ENCODE measurements at regions not wholly inside any gene's neighbourhood (a gene's known extent, or its start where the extent isn't known, plus 50 kb on each side); places are given as distances from the start of the nearest gene placed in this dataset.

DNA sequence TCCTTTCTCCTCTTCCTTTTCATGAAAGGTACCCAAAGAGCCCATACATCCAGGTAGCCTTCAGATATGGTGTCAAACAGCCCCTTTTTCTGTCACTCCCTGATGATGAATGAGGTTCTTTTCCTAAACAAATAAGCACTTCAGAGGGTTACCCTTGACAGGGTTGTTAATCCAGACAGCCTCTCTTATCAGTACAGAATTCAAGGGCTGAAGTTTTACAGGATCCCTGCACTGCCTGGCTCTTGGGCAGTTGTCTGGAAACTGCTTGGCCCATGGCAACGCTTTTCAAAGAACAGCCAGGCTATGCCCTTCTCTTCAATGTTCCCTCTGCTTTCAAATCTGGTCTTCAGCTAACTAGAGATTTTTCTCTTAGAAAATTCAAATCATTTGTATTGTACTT is 352.6 kb upstream of the FAM241A start:
- no peak overlapping the region for H3K14ac ChIP-seq (ENCODE audit: insufficient read length)
- no peak overlapping the region for H2BK120ac ChIP-seq (replicated peaks; ENCODE audit: low read depth, low read length)
- H2AFZ ChIP-seq (ENCODE audit: low read length): no peak overlapping the region
- H2BK15ac ChIP-seq (ENCODE audit: low read length): no peak overlapping the region
- H4K5ac ChIP-seq (ENCODE audit: insufficient read length, low read depth, low read length): no peak overlapping the region
- DNase-seq (ENCODE audit: low read depth in 1 of 2, low spot score in 2 of 2): no peak
- no peak overlapping the region for H2AK5ac ChIP-seq (ENCODE audit: low read depth, low read length)
- no peak overlapping the region for H4K91ac ChIP-seq (replicated peaks; ENCODE audit: insufficient read length, low read length)
- H3K56ac ChIP-seq (replicated peaks; ENCODE audit: insufficient read length, low read depth, low read length): no peak overlapping the region
- WGBS, 2 experiments (ENCODE audit: extremely low coverage in 1 of 2, insufficient coverage in 1 of 2, insufficient read length in 1 of 2, insufficient replicate concordance in 2 of 2, low coverage in 1 of 2, low lambda C conversion rate in 2 of 2, missing lambda C conversion rate in 1 of 2): 100% methylated on average over 1 of the region's 1 CpG; no CpG with 5 or more reads in 1 of the 2 experiments
- no peak for FAIRE-seq
- H3K4ac ChIP-seq (replicated peaks; ENCODE audit: insufficient read length, low read depth, low read length): no peak overlapping the region
- no peak overlapping the region for H3K4me3 ChIP-seq (ENCODE audit: extremely low read depth in 1 of 4, insufficient read depth in 2 of 4, low read depth in 3 of 4, low read length in 4 of 4)
- ChIA-PET POLR2A (ENCODE audit: partially characterized antibody) (no interaction called here), CTCF (ENCODE audit: partially characterized antibody) (interaction anchor here (0.6 to 1.5 kb wide), 4 partner anchors 122 to 218 kb away, joined by 3 to 4 read pairs (median 3); no protein-coding TSS in a partner anchor)
- no peaks in the 10 kb centered on the region for H4K20me1 ChIP-seq (replicated peaks in 1 of 2; ENCODE audit: control insufficient read depth in 1 of 2, insufficient read depth in 2 of 2, low read length in 2 of 2)
- no peak overlapping the region for H3K23ac ChIP-seq (ENCODE audit: insufficient read length)
- H3K4me1 ChIP-seq (replicated peaks in 1 of 4; ENCODE audit: control insufficient read depth in 3 of 4, insufficient read depth in 4 of 4, low read length in 3 of 4): peaks cover 0 to 9% (median 1%) of the 10 kb centered on the region in 4 experiments; a peak in 3 of 7 replicates
- H2BK5ac ChIP-seq (ENCODE audit: low read depth, low read length): no peak overlapping the region
- H3K27ac ChIP-seq (ENCODE audit: low read depth, low read length): no peak overlapping the region
- no peak overlapping the region for H2BK12ac ChIP-seq (ENCODE audit: low read depth, low read length)
- no peak overlapping the region for H3K9ac ChIP-seq (replicated peaks in 1 of 4; ENCODE audit: extremely low read depth in 1 of 4, low read depth in 3 of 4, low read length in 3 of 4)
- no peaks in the 10 kb centered on the region for H3K79me1 ChIP-seq (ENCODE audit: low read depth, low read length)
- peaks cover 0 to 3% (median 1%) of the 10 kb centered on the region in 4 experiments; a peak in 4 of 7 replicates for H3K27me3 ChIP-seq (replicated peaks in 1 of 4; ENCODE audit: control insufficient read depth in 3 of 4, extremely low read depth in 1 of 4, insufficient read depth in 3 of 4, low read length in 3 of 4)
- no peaks in the 10 kb centered on the region for H3K79me2 ChIP-seq (ENCODE audit: control insufficient read depth in 1 of 2, insufficient read depth in 2 of 2, low read length in 2 of 2)
- no peak overlapping the region for H3K18ac ChIP-seq (ENCODE audit: extremely low read depth, low read length)
- H4K8ac ChIP-seq (ENCODE audit: extremely low read depth, insufficient read depth, low read length): no peak overlapping the region
- no peaks in the 10 kb centered on the region for H3K36me3 ChIP-seq (ENCODE audit: control insufficient read depth in 2 of 4, insufficient read depth in 4 of 4, low read length in 3 of 4)
- H3K4me2 ChIP-seq (ENCODE audit: insufficient read depth in 1 of 2, low read depth in 2 of 2, low read length in 2 of 2): no peak overlapping the region
- no peaks in the 10 kb centered on the region for H3K23me2 ChIP-seq (ENCODE audit: low read depth, low read length)
- no peak overlapping the region for H2BK20ac ChIP-seq (ENCODE audit: low read length)
- H3K9me3 ChIP-seq (ENCODE audit: insufficient read depth in 2 of 2, low read depth in 1 of 2, low read length in 1 of 2): no peaks in the 10 kb centered on the region
- TF ChIP-seq SIN3A (conservative IDR thresholded peaks at IDR 0.05 in 1 of 2, IDR thresholded peaks at IDR 0.05 in 1 of 2; ENCODE audit: low read depth in 1 of 2, low read length in 2 of 2) (no peak), POLR2A (IDR thresholded peaks at IDR 0.05; ENCODE audit: control extremely low read depth in 1 of 2, low read depth in 2 of 2, low read length in 2 of 2) (no peak), SP1 (IDR thresholded peaks at IDR 0.05; ENCODE audit: low read depth, low read length) (no peak), CHD2 (IDR thresholded peaks at IDR 0.05; ENCODE audit: low read length) (no peak), NANOG (IDR thresholded peaks at IDR 0.05; ENCODE audit: insufficient read depth, low read depth, low read length, poor library complexity, severe bottlenecking) (no peak), CHD1 (IDR thresholded peaks at IDR 0.05; ENCODE audit: low read depth, low read length) (no peak), POLR2AphosphoS5 (IDR thresholded peaks at IDR 0.05; ENCODE audit: low read depth, low read length) (no peak), JUND (IDR thresholded peaks at IDR 0.05; ENCODE audit: low read length) (no peak), CBX5 (IDR thresholded peaks at IDR 0.05; ENCODE audit: low read depth, low read length) (no peak)
